A673 (cell line): ENCODE measurements at regions not wholly inside any gene's neighbourhood (a gene's known extent, or its start where the extent isn't known, plus 50 kb on each side); places are given as distances from the start of the nearest gene placed in this dataset.

ENCODE experiments used
- BruUV-seq: library from RNA; stranded (reverse); fragments of 400-500 nt; replicated peaks from 2 replicates; lab custom pipeline; 2021; lab: Mats Ljungman, UMichigan
- CTCF ChIA-PET: fragments of 300-600 bp; sonication (Branson Sonifier 250); formaldehyde crosslinking; loops from one replicate; lab custom pipeline; 2022; ENCODE audit warnings: antibody characterized with exemption; lab: Charles Lee
- POLR2A ChIA-PET: fragments of 300-600 bp; sonication (Branson Sonifier 250); formaldehyde crosslinking; loops from one replicate; lab custom pipeline; 2022; ENCODE audit warnings: antibody characterized with exemption; ENCODE audit not compliant: low non-redundant PET; lab: Charles Lee
- DNase-seq: peaks from one replicate; pipeline ENCODE4 v3.0.0-alpha.2; 2015; ENCODE audit warnings: low spot score
- H3K27ac ChIP-seq: fragments of 200-600 bp; sonication (generic); 2 replicates; pipeline ENCODE4 v1.5.1; 2016; ENCODE audit warnings: mixed run types, low read depth, mild to moderate bottlenecking, mixed read lengths, antibody characterized with exemption, low read length; ENCODE audit not compliant: poor library complexity, severe bottlenecking
- H3K27me3 ChIP-seq: fragments of 200-600 bp; sonication (generic); replicated peaks from 2 replicates; pipeline ENCODE4 v1.6.1; 2017; ENCODE audit warnings: mixed run types, low read depth, mild to moderate bottlenecking, mixed read lengths, antibody characterized with exemption, low read length; ENCODE audit not compliant: insufficient read depth, poor library complexity
- H3K36me3 ChIP-seq: fragments of 200-600 bp; sonication (generic); 2 replicates; pipeline ENCODE4 v1.6.1; 2016; ENCODE audit warnings: mixed run types, mild to moderate bottlenecking, mixed read lengths, antibody characterized with exemption, low read length; ENCODE audit not compliant: insufficient read depth, poor library complexity, severe bottlenecking
- H3K4me1 ChIP-seq: fragments of 200-600 bp; sonication (generic); 2 replicates; pipeline ENCODE4 v1.6.1; 2017; ENCODE audit warnings: mixed run types, mild to moderate bottlenecking, mixed read lengths, antibody characterized with exemption, low read length; ENCODE audit not compliant: insufficient read depth, poor library complexity, severe bottlenecking
- H3K4me3 ChIP-seq: fragments of 200-600 bp; sonication (generic); 2 replicates; pipeline ENCODE4 v1.5.1; 2016; ENCODE audit warnings: low read depth, mixed run types, mild to moderate bottlenecking, mixed read lengths, low read length; ENCODE audit not compliant: poor library complexity, severe bottlenecking
- H3K9me3 ChIP-seq: fragments of 200-600 bp; sonication (generic); 2 replicates; pipeline ENCODE4 v1.6.1; 2016; ENCODE audit warnings: mixed run types, low read depth, mild to moderate bottlenecking, mixed read lengths, antibody characterized with exemption, low read length; ENCODE audit not compliant: poor library complexity, severe bottlenecking
- CTCF ChIP-seq: fragments of 300-800, 200-600 bp; sonication (generic); conservative IDR thresholded peaks from 2 replicates; pipeline ENCODE4 v1.5.1; 2017; ENCODE audit warnings: low read depth, mild to moderate bottlenecking, antibody characterized with exemption, low read length, moderate library complexity, mixed read lengths
- EZH2 ChIP-seq: fragments of 200-600 bp; sonication (generic); IDR thresholded peaks from 2 replicates; pipeline ENCODE4 v1.6.1; 2017; ENCODE audit warnings: borderline replicate concordance, low read depth, mild to moderate bottlenecking, mixed read lengths, antibody characterized with exemption, low read length; ENCODE audit not compliant: poor library complexity, severe bottlenecking
- intact Hi-C: fragments of 100-400 bp; cut with micrococcal nuclease; formaldehyde crosslinking; loops from one replicate; pipeline ENCODE4 v1.10.0; 2022; ENCODE audit not compliant: unreplicated experiment

- intact Hi-C loops, result no loop called here
- H3K4me1 ChIP-seq, result no peaks in the 10 kb centered on the region
- POLR2A ChIA-PET, result no interaction called here
- H3K27ac ChIP-seq, result no peak overlapping the region
- H3K4me3 ChIP-seq, result no peak overlapping the region
- DNase-seq, result no peak
- no TSS peak for BruUV-seq
- CTCF ChIA-PET, result no interaction called here
- H3K27me3 ChIP-seq, result no peaks in the 10 kb centered on the region
- H3K9me3 ChIP-seq, result no peaks in the 10 kb centered on the region
- TF ChIP-seq EZH2 (no peak), CTCF (no peak)
- H3K36me3 ChIP-seq, result no peaks in the 10 kb centered on the region
Observed at GRCh38 chr1:29546496-29546895, 310.2 kb downstream of the PTPRU start.

GRCh38 chr1:29544406-29544805 lies 308.1 kb downstream of the PTPRU start:
- Histone ChIP-seq H3K4me1 (no peaks in the 10 kb centered on the region), H3K4me3 (no peak overlapping the region), H3K27me3 (no peaks in the 10 kb centered on the region), H3K9me3 (no peaks in the 10 kb centered on the region), H3K27ac (no peak overlapping the region), H3K36me3 (no peaks in the 10 kb centered on the region)
- intact Hi-C loops, result no loop called here
- TF ChIP-seq EZH2 (no peak), CTCF (no peak)
- DNase-seq, result no peak
- CTCF ChIA-PET, result no interaction called here
- no TSS peak for BruUV-seq
- POLR2A ChIA-PET, result no interaction called here

- H3K4me1 ChIP-seq, result no peaks in the 10 kb centered on the region
- TF ChIP-seq EZH2, result no peak
- no peak for TF ChIP-seq CTCF
- no peak overlapping the region for H3K4me3 ChIP-seq
- intact Hi-C loops, result no loop called here
- H3K27me3 ChIP-seq, result peaks cover 7% of the 10 kb centered on the region
- ChIA-PET CTCF (no interaction called here), POLR2A (no interaction called here)
- no peaks in the 10 kb centered on the region for H3K9me3 ChIP-seq
- H3K27ac ChIP-seq, result no peak overlapping the region
- no peaks in the 10 kb centered on the region for H3K36me3 ChIP-seq
- DNase-seq, result no peak
- BruUV-seq, result no TSS peak
Observed at GRCh38 chr1:29543586-29543985, 307.3 kb downstream of the PTPRU start.
